ENCODE measurements at regions not wholly inside any gene's neighbourhood (a gene's known extent, or its start where the extent isn't known, plus 50 kb on each side); places are given as distances from the start of the nearest gene placed in this dataset.

DNA sequence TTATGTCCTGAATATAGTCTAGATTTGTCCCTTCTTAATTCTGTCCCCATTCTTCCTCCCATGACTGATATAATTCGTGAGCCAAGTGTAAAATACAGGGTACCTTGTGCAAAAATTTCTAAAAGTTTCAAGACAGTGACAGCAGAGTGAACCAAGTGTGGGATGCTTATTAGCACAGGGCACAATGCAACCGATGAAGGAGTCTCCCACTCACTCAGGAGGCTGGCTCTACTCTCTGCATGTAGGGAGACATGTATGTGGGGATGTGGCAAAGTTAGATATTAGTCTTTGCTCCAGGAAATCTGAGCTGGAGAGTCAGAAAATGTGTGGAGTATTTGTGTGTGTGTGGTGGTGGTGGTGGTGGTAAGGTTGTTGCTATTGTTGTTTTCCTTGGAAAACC lies 305.9 kb downstream of the CHL1 start:
- H3K27me3 Mint-ChIP-seq (ENCODE audit: insufficient read depth) = no peaks in the 10 kb centered on the region
- 53 to 100% methylated on average over 1 to 2 of the region's 2 CpGs for WGBS, 2 experiments (ENCODE audit: insufficient coverage in 1 of 2, insufficient read length in 1 of 2)

DNA sequence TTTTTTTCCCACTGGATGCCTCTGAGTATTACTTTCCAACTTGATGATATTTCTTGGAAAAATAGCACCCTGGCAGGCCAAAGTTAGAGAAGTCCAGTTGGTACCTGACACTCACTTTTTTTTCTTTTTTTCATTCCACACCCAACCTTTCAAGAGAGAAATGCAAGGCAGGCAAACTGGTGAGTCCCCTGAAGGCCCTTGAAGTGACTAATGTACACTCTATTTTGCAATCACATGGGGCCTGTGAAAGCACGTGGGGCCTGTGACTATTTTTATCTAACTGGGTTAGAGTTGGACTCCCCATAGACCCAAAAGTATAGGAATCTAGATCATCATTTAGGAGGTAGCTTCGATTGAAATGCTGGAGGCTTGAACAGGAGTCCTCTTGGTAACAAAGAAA lies 316.7 kb downstream of the CHL1 start:
- 36 to 47% methylated on average over 2 of the region's 2 CpGs for WGBS, 2 experiments (ENCODE audit: insufficient coverage in 1 of 2, insufficient read length in 1 of 2)
- peaks cover 9% of the 10 kb centered on the region for H3K27me3 Mint-ChIP-seq (ENCODE audit: insufficient read depth)
- H3K4me1 ChIP-seq (ENCODE audit: control insufficient read depth, insufficient read depth, low read length) = no peaks in the 10 kb centered on the region
- TF ChIP-seq, protein P1, sequence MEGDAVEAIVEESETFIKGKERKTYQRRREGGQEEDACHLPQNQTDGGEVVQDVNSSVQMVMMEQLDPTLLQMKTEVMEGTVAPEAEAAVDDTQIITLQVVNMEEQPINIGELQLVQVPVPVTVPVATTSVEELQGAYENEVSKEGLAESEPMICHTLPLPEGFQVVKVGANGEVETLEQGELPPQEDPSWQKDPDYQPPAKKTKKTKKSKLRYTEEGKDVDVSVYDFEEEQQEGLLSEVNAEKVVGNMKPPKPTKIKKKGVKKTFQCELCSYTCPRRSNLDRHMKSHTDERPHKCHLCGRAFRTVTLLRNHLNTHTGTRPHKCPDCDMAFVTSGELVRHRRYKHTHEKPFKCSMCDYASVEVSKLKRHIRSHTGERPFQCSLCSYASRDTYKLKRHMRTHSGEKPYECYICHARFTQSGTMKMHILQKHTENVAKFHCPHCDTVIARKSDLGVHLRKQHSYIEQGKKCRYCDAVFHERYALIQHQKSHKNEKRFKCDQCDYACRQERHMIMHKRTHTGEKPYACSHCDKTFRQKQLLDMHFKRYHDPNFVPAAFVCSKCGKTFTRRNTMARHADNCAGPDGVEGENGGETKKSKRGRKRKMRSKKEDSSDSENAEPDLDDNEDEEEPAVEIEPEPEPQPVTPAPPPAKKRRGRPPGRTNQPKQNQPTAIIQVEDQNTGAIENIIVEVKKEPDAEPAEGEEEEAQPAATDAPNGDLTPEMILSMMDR (conservative IDR thresholded peaks at IDR 0.05) = no peak
- H3K4me1 Mint-ChIP-seq = no peaks in the 10 kb centered on the region
- peaks cover 75% of the 10 kb centered on the region for H3K9me3 ChIP-seq (ENCODE audit: control insufficient read depth, low read length)
- H3K9me3 Mint-ChIP-seq = peaks cover 1% of the 10 kb centered on the region
- no peak overlapping the region for H3K4me3 Mint-ChIP-seq
- no peak for DNase-seq
- no peak overlapping the region for H3K27ac Mint-ChIP-seq
- H3K4me3 ChIP-seq (ENCODE audit: low read length) = no peak overlapping the region
- no peaks in the 10 kb centered on the region for H3K36me3 ChIP-seq (ENCODE audit: control insufficient read depth, insufficient read depth, low read length)
- H3K27ac ChIP-seq (ENCODE audit: low read depth, low read length) = no peak overlapping the region
- no peaks in the 10 kb centered on the region for H3K36me3 Mint-ChIP-seq (ENCODE audit: low read depth)
- no peak overlapping the region for H3K9ac ChIP-seq (ENCODE audit: extremely low read depth, low read length, poor library complexity, severe bottlenecking)
- no peaks in the 10 kb centered on the region for H3K27me3 ChIP-seq (ENCODE audit: control insufficient read depth, insufficient read depth, low read length, poor library complexity, severe bottlenecking)

More for the DNA sequence above, 305.9 kb downstream of the CHL1 start:
- no peaks in the 10 kb centered on the region for H3K4me1 ChIP-seq (ENCODE audit: control insufficient read depth, insufficient read depth, low read length)
- no peak overlapping the region for H3K9ac ChIP-seq (ENCODE audit: extremely low read depth, low read length, poor library complexity, severe bottlenecking)
- H3K4me3 ChIP-seq (ENCODE audit: low read length) = no peak overlapping the region
- no peaks in the 10 kb centered on the region for H3K36me3 ChIP-seq (ENCODE audit: control insufficient read depth, insufficient read depth, low read length)
- H3K27me3 ChIP-seq (ENCODE audit: control insufficient read depth, insufficient read depth, low read length, poor library complexity, severe bottlenecking) = no peaks in the 10 kb centered on the region
- Mint-ChIP-seq H3K36me3 (ENCODE audit: low read depth) (no peaks in the 10 kb centered on the region), H3K4me3 (no peak overlapping the region), H3K9me3 (peaks cover 3% of the 10 kb centered on the region), H3K4me1 (peaks cover 3% of the 10 kb centered on the region), H3K27ac (no peak overlapping the region)
- TF ChIP-seq, protein P1 (conservative IDR thresholded peaks at IDR 0.05) = no peak
- peaks cover 57% of the 10 kb centered on the region for H3K9me3 ChIP-seq (ENCODE audit: control insufficient read depth, low read length)
- H3K27ac ChIP-seq (ENCODE audit: low read depth, low read length) = no peak overlapping the region
- no peak for DNase-seq

DNA sequence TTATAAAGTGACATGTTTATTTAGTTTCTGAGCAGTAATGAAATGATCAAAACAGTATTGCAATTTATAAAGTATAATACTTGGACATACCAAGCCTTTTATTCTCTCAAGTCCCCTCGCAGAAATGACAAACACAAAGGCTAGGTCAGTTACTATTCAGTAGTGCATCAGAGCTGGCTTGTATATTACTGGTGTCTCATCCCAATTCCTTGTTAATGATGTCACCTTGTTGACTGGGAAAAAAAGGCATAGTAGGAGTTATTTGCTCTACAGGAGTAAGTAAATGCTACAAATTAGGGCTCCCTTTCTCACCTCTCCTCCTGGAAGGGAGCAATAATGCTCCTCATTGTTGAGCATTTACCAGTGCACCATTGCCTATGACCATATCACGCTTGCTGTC lies 317.6 kb downstream of the CHL1 start:
- no peaks in the 10 kb centered on the region for H3K27me3 ChIP-seq (ENCODE audit: control insufficient read depth, insufficient read depth, low read length, poor library complexity, severe bottlenecking)
- TF ChIP-seq, protein P1 (conservative IDR thresholded peaks at IDR 0.05) = no peak
- no peaks in the 10 kb centered on the region for H3K9me3 Mint-ChIP-seq

More for the DNA sequence above, 317.6 kb downstream of the CHL1 start:
- H3K9ac ChIP-seq (ENCODE audit: extremely low read depth, low read length, poor library complexity, severe bottlenecking) = no peak overlapping the region
- peaks cover 1% of the 10 kb centered on the region for H3K27me3 Mint-ChIP-seq (ENCODE audit: insufficient read depth)
- H3K27ac Mint-ChIP-seq = peak overlapping the region; percentile 18
- no peaks in the 10 kb centered on the region for H3K36me3 ChIP-seq (ENCODE audit: control insufficient read depth, insufficient read depth, low read length)
- no peak overlapping the region for H3K27ac ChIP-seq (ENCODE audit: low read depth, low read length)
- no peak overlapping the region for H3K4me3 ChIP-seq (ENCODE audit: low read length)
- no peaks in the 10 kb centered on the region for H3K4me1 ChIP-seq (ENCODE audit: control insufficient read depth, insufficient read depth, low read length)
- no peak overlapping the region for H3K4me3 Mint-ChIP-seq
- DNase-seq = no peak
- no peaks in the 10 kb centered on the region for H3K36me3 Mint-ChIP-seq (ENCODE audit: low read depth)
- peaks cover 73% of the 10 kb centered on the region for H3K9me3 ChIP-seq (ENCODE audit: control insufficient read depth, low read length)
- 80% methylated on average over 2 of the region's 2 CpGs; no CpG with 5 or more reads in 1 of the 2 experiments for WGBS, 2 experiments (ENCODE audit: insufficient coverage in 1 of 2, insufficient read length in 1 of 2)
- H3K4me1 Mint-ChIP-seq = no peaks in the 10 kb centered on the region
